ENCODE measurements at regions not wholly inside any gene's neighbourhood (a gene's known extent, or its start where the extent isn't known, plus 50 kb on each side); places are given as distances from the start of the nearest gene placed in this dataset.

- no peak overlapping the region for H3K4me3 Mint-ChIP-seq
- no peaks in the 10 kb centered on the region for H3K9me2 ChIP-seq (ENCODE audit: insufficient read depth)
- no peaks in the 10 kb centered on the region for H3K79me2 ChIP-seq (replicated peaks; ENCODE audit: insufficient read depth)
- no peaks in the 10 kb centered on the region for H3K36me3 ChIP-seq (ENCODE audit: insufficient read depth)
- no peak overlapping the region for H2AFZ ChIP-seq
- H3K36me3 Mint-ChIP-seq (ENCODE audit: low read depth), result peaks cover 34% of the 10 kb centered on the region
- H3K27ac ChIP-seq (ENCODE audit: low read depth), result no peak overlapping the region
- no peaks in the 10 kb centered on the region for H3K4me1 Mint-ChIP-seq
- peaks cover 99% of the 10 kb centered on the region for H3K9me3 Mint-ChIP-seq
- no peak for ATAC-seq
- no peaks in the 10 kb centered on the region for H3K4me1 ChIP-seq (ENCODE audit: insufficient read depth)
- no peak overlapping the region for H3K4me2 ChIP-seq
- no peaks in the 10 kb centered on the region for H3K27me3 ChIP-seq (ENCODE audit: insufficient read depth)
- H3F3A ChIP-seq (replicated peaks; ENCODE audit: low read depth), result no peaks in the 10 kb centered on the region
- H3K4me3 ChIP-seq, result no peak overlapping the region
- H3K27me3 Mint-ChIP-seq (ENCODE audit: insufficient read depth, low read depth, poor library complexity), result peaks cover 13% of the 10 kb centered on the region
- H3K27ac Mint-ChIP-seq, result no peak overlapping the region
- no peak for DNase-seq (ENCODE audit: low spot score)
- no peaks in the 10 kb centered on the region for H4K20me1 ChIP-seq (replicated peaks; ENCODE audit: insufficient read depth)
- TF ChIP-seq ZNF331 (CRISPR knock-in tag; IDR thresholded peaks at IDR 0.05; ENCODE audit: low read depth), result no peak
Measured at GRCh38 chr7:68680235-68680872, 917.9 kb upstream of the AUTS2 start.

- H3K27ac ChIP-seq (ENCODE audit: low read depth), result no peak overlapping the region
- H3K4me1 ChIP-seq (ENCODE audit: insufficient read depth), result no peaks in the 10 kb centered on the region
- no peak overlapping the region for H3K4me3 ChIP-seq
- no peaks in the 10 kb centered on the region for H3K79me2 ChIP-seq (replicated peaks; ENCODE audit: insufficient read depth)
- no peaks in the 10 kb centered on the region for H3K36me3 ChIP-seq (ENCODE audit: insufficient read depth)
- ATAC-seq (no peak), DNase-seq (ENCODE audit: low spot score) (no peak)
- H3K27me3 Mint-ChIP-seq (ENCODE audit: insufficient read depth, low read depth, poor library complexity), result peaks cover 10% of the 10 kb centered on the region
- H2AFZ ChIP-seq, result no peak overlapping the region
- H4K20me1 ChIP-seq (replicated peaks; ENCODE audit: insufficient read depth), result no peaks in the 10 kb centered on the region
- no peaks in the 10 kb centered on the region for H3K27me3 ChIP-seq (ENCODE audit: insufficient read depth)
- H3K4me1 Mint-ChIP-seq, result no peaks in the 10 kb centered on the region
- no peak overlapping the region for H3K4me2 ChIP-seq
- H3F3A ChIP-seq (replicated peaks; ENCODE audit: low read depth), result no peaks in the 10 kb centered on the region
- H3K9me3 Mint-ChIP-seq, result peaks cover 99% of the 10 kb centered on the region
- H3K36me3 Mint-ChIP-seq (ENCODE audit: low read depth), result peaks cover 28% of the 10 kb centered on the region
- no peak overlapping the region for H3K4me3 Mint-ChIP-seq
- no peaks in the 10 kb centered on the region for H3K9me2 ChIP-seq (ENCODE audit: insufficient read depth)
- H3K27ac Mint-ChIP-seq, result no peak overlapping the region
- TF ChIP-seq JUNB (IDR thresholded peaks at IDR 0.05; ENCODE audit: unreplicated experiment) (no peak), CTCF (conservative IDR thresholded peaks at IDR 0.05; ENCODE audit: low read depth in 2 of 2) (no peak), STAT1 (IDR thresholded peaks at IDR 0.05; ENCODE audit: unreplicated experiment) (no peak), ZNF114 (CRISPR knock-in tag; IDR thresholded peaks at IDR 0.05) (no peak), EZH2phosphoT487 (IDR thresholded peaks at IDR 0.05; ENCODE audit: unreplicated experiment) (no peak), POLR2AphosphoS5 (IDR thresholded peaks at IDR 0.05; ENCODE audit: low read depth) (no peak), ZNF331 (CRISPR knock-in tag; IDR thresholded peaks at IDR 0.05; ENCODE audit: low read depth) (no peak), CREB1 (CRISPR knock-in tag; IDR thresholded peaks at IDR 0.05; ENCODE audit: low read depth) (no peak), NANOG (IDR thresholded peaks at IDR 0.05; ENCODE audit: borderline replicate concordance) (no peak), EZH2 (IDR thresholded peaks at IDR 0.05; ENCODE audit: low read depth, unreplicated experiment) (no peak), ZNF462 (CRISPR knock-in tag; IDR thresholded peaks at IDR 0.05) (no peak)
Measured at GRCh38 chr7:68682910-68683309, 915.4 kb upstream of the AUTS2 start.
